ENCODE measurements at regions not wholly inside any gene's neighbourhood (a gene's known extent, or its start where the extent isn't known, plus 50 kb on each side); places are given as distances from the start of the nearest gene placed in this dataset.

DNA sequence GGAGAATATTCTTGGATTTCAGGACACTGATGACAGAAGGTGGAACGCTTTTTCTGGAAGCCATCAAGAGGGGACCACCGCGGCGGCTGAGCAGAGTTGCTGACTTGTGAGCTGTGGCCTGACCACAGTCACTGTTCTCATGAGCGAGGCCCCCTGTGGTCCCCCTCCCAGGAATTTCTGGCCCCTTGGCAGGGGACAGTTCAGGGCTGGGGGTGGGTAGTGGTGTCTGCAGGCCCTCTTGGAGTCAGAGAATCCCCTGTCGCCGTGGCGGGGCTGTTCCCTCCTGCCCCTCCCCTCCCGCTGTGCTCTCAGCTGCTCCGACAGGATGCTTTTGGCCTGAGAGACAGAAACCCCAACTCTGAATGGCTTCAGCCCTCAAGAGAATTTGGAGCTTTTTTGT lies 292.0 kb downstream of the SEC14L1 start:
- H3K4me1 ChIP-seq (ENCODE audit: control insufficient read depth, insufficient read depth, low read length): peaks cover 89% of the 10 kb centered on the region
- H3K4me3 ChIP-seq (ENCODE audit: low read length in 2 of 2): peak overlapping the region in 1 of 2 donors; percentile 47
- H3K9ac ChIP-seq (ENCODE audit: low read length in 2 of 2): no peak overlapping the region
- no peaks in the 10 kb centered on the region for H3K27me3 ChIP-seq (ENCODE audit: control insufficient read depth in 1 of 2, insufficient read depth in 2 of 2, low read length in 2 of 2)
- peaks cover 0 to 3% of the 10 kb centered on the region in 2 donors for H3K36me3 ChIP-seq (ENCODE audit: control insufficient read depth in 2 of 2, insufficient read depth in 2 of 2, low read length in 2 of 2)
- H3K9me3 ChIP-seq (ENCODE audit: control insufficient read depth in 2 of 2, low read length in 2 of 2): no peaks in the 10 kb centered on the region
- H3K27ac ChIP-seq (ENCODE audit: low read length): peak overlapping the region; percentile 49

DNA sequence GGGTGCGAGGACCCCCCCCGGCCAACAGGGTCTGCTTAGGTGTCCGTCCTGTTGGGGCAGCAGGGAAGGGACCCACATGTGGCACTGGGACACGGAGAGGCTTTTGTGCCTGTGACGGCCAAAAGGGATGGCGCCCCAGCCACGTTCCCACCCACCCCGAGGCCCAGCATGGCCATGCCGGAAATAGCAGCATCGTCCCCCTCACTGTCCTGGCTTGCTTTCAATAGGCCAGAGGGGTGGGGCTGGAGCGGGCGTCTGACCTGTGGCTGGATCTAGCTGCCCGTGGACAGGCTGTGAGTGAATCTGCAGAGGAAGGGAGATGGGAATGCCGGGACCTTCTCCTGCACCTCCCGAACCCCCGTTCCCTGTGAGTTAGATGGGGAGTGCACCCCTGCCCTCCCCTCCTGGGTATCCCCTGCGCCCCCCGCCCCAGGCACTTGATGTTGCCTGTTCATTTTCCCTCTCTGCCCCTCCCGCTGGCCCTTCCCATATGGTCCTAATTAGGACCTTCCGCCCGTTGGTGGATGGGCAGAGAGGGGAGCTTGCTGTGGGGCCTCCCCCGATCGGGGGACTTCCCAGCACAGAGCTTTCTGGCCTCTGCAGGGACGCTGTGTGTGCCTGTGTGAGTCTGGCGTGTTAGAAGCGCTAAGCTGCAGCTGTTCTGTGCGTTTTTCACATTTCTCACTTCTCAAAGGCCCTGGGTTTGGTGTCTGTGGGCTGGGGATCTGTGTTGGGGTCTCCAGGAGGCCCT lies 292.8 kb downstream of the SEC14L1 start:
- H3K9me3 ChIP-seq (ENCODE audit: control insufficient read depth in 2 of 2, low read length in 2 of 2): no peaks in the 10 kb centered on the region
- H3K36me3 ChIP-seq (ENCODE audit: control insufficient read depth in 2 of 2, insufficient read depth in 2 of 2, low read length in 2 of 2): peaks cover 0 to 3% of the 10 kb centered on the region in 2 donors
- peak overlapping the region; percentile 4 to 47 for H3K4me3 ChIP-seq (ENCODE audit: low read length in 2 of 2)
- peaks cover 89% of the 10 kb centered on the region for H3K4me1 ChIP-seq (ENCODE audit: control insufficient read depth, insufficient read depth, low read length)
- no peaks in the 10 kb centered on the region for H3K27me3 ChIP-seq (ENCODE audit: control insufficient read depth in 1 of 2, insufficient read depth in 2 of 2, low read length in 2 of 2)
- no peak overlapping the region for H3K9ac ChIP-seq (ENCODE audit: low read length in 2 of 2)
- peak overlapping the region; percentile 49 for H3K27ac ChIP-seq (ENCODE audit: low read length)

DNA sequence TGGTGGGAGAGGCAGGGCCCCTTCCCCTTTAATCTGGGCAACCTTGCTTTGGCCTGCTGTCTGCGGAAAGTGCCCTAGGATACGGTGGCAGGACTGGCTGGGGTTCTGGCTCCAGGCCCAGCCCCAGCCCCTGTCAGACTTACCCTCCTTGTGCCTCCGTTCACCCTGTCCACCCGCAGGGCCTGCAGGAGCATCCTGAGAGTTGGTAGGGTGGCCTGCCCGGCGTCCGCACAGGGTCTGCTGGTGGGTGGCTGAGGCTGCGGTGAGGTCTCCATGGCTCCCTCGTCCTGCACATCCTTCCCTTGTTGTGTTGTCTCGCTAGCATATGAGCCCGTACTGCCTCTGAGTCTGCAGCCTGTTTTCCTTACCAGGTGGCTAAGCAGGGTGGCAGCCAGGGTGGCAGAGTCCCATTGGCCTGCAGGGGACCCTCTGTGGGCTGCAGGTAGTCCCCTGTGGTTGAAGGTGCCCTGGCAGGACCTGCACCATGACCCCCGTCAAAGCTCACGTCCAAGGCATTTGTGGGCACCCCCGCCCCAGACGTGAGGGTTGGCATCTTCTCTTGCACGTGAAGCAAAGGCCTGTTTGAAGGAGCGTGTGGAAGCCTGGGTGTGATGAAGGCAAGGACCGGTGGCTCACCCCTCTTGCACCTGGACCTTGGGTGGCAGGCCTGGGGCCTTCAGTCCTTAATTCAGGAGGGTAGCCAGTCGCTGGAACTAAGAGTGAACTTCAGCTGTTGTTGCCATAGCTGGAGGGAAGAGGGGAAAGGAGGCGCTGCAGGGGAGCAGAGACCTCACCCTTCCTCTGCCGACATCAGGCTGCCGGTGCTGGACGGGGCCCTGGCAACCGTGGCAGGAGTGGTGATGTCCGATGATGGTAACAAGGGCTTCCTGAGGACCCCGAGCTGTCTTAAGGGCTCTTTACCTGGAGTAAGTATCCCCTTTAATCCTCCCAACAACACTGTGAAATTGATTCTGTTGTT lies 293.7 kb downstream of the SEC14L1 start:
- Histone ChIP-seq H3K9me3 (ENCODE audit: control insufficient read depth in 2 of 2, low read length in 2 of 2) (no peaks in the 10 kb centered on the region), H3K9ac (ENCODE audit: low read length in 2 of 2) (no peak overlapping the region), H3K4me3 (ENCODE audit: low read length in 2 of 2) (peak overlapping the region in 1 of 2 donors; percentile 47), H3K27ac (ENCODE audit: low read length) (peak overlapping the region; percentile 49), H3K4me1 (ENCODE audit: control insufficient read depth, insufficient read depth, low read length) (peaks cover 89% of the 10 kb centered on the region), H3K36me3 (ENCODE audit: control insufficient read depth in 2 of 2, insufficient read depth in 2 of 2, low read length in 2 of 2) (peaks cover 0 to 3% of the 10 kb centered on the region in 2 donors), H3K27me3 (ENCODE audit: control insufficient read depth in 1 of 2, insufficient read depth in 2 of 2, low read length in 2 of 2) (no peaks in the 10 kb centered on the region)

GRCh38 chr17:77435272-77436057 lies 294.7 kb downstream of the SEC14L1 start:
- peaks cover 85% of the 10 kb centered on the region for H3K4me1 ChIP-seq (ENCODE audit: control insufficient read depth, insufficient read depth, low read length)
- no peaks in the 10 kb centered on the region for H3K9me3 ChIP-seq (ENCODE audit: control insufficient read depth in 2 of 2, low read length in 2 of 2)
- peaks cover 0 to 3% of the 10 kb centered on the region in 2 donors for H3K36me3 ChIP-seq (ENCODE audit: control insufficient read depth in 2 of 2, insufficient read depth in 2 of 2, low read length in 2 of 2)
- peak overlapping the region; percentile 49 for H3K27ac ChIP-seq (ENCODE audit: low read length)
- no peaks in the 10 kb centered on the region for H3K27me3 ChIP-seq (ENCODE audit: control insufficient read depth in 1 of 2, insufficient read depth in 2 of 2, low read length in 2 of 2)
- H3K4me3 ChIP-seq (ENCODE audit: low read length in 2 of 2): peak overlapping the region in 1 of 2 donors; percentile 44
- peak overlapping the region in 1 of 2 donors; percentile 25 for H3K9ac ChIP-seq (ENCODE audit: low read length in 2 of 2)

- peak overlapping the region in 1 of 2 donors; percentile 44 for H3K4me3 ChIP-seq (ENCODE audit: low read length in 2 of 2)
- peaks cover 85% of the 10 kb centered on the region for H3K4me1 ChIP-seq (ENCODE audit: control insufficient read depth, insufficient read depth, low read length)
- peaks cover 0 to 3% of the 10 kb centered on the region in 2 donors for H3K36me3 ChIP-seq (ENCODE audit: control insufficient read depth in 2 of 2, insufficient read depth in 2 of 2, low read length in 2 of 2)
- H3K9ac ChIP-seq (ENCODE audit: low read length in 2 of 2): peak overlapping the region in 1 of 2 donors; percentile 25
- H3K9me3 ChIP-seq (ENCODE audit: control insufficient read depth in 2 of 2, low read length in 2 of 2): no peaks in the 10 kb centered on the region
- peak overlapping the region; percentile 62 for H3K27ac ChIP-seq (ENCODE audit: low read length)
- H3K27me3 ChIP-seq (ENCODE audit: control insufficient read depth in 1 of 2, insufficient read depth in 2 of 2, low read length in 2 of 2): no peaks in the 10 kb centered on the region
Measured at GRCh38 chr17:77436058-77436442, 295.3 kb downstream of the SEC14L1 start.

- no peaks in the 10 kb centered on the region for H3K9me3 ChIP-seq (ENCODE audit: control insufficient read depth in 2 of 2, low read length in 2 of 2)
- peak overlapping the region in 1 of 2 donors; percentile 22 for H3K4me3 ChIP-seq (ENCODE audit: low read length in 2 of 2)
- H3K27me3 ChIP-seq (ENCODE audit: control insufficient read depth in 1 of 2, insufficient read depth in 2 of 2, low read length in 2 of 2): no peaks in the 10 kb centered on the region
- H3K36me3 ChIP-seq (ENCODE audit: control insufficient read depth in 2 of 2, insufficient read depth in 2 of 2, low read length in 2 of 2): peaks cover 0 to 3% of the 10 kb centered on the region in 2 donors
- peak overlapping the region in 1 of 2 donors; percentile 36 for H3K9ac ChIP-seq (ENCODE audit: low read length in 2 of 2)
- H3K27ac ChIP-seq (ENCODE audit: low read length): peak overlapping the region; percentile 62
- peaks cover 87% of the 10 kb centered on the region for H3K4me1 ChIP-seq (ENCODE audit: control insufficient read depth, insufficient read depth, low read length)
Measured at GRCh38 chr17:77436481-77436880, 295.7 kb downstream of the SEC14L1 start.

DNA sequence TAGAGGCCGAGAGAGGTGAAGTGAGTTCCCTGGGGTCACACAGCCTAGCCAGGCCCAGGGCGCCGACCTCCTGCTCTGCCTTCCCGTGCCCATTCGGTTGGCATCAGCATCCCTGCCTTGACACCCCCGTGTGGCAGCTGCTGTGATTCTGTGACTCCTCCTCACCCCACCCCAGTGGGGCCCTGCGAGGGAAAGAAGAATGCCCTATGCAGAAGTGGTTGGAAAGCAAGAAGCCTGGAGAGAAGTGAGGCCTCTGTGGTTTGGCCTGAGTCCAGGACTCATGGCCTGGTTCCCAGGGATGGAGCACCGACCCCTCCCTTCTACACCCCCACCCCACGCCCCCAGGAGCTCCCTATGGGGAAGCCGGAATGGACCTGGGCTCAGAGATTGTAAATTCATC lies 296.2 kb downstream of the SEC14L1 start:
- H3K27me3 ChIP-seq (ENCODE audit: control insufficient read depth in 1 of 2, insufficient read depth in 2 of 2, low read length in 2 of 2): no peaks in the 10 kb centered on the region
- H3K36me3 ChIP-seq (ENCODE audit: control insufficient read depth in 2 of 2, insufficient read depth in 2 of 2, low read length in 2 of 2): peaks cover 0 to 3% of the 10 kb centered on the region in 2 donors
- H3K4me1 ChIP-seq (ENCODE audit: control insufficient read depth, insufficient read depth, low read length): peaks cover 90% of the 10 kb centered on the region
- peak overlapping the region in 1 of 2 donors; percentile 40 for H3K4me3 ChIP-seq (ENCODE audit: low read length in 2 of 2)
- peak overlapping the region; percentile 62 for H3K27ac ChIP-seq (ENCODE audit: low read length)
- H3K9me3 ChIP-seq (ENCODE audit: control insufficient read depth in 2 of 2, low read length in 2 of 2): no peaks in the 10 kb centered on the region
- H3K9ac ChIP-seq (ENCODE audit: low read length in 2 of 2): peak overlapping the region in 1 of 2 donors; percentile 36

- Histone ChIP-seq H3K27ac (ENCODE audit: low read length) (peak overlapping the region; percentile 62), H3K4me3 (ENCODE audit: low read length in 2 of 2) (no peak overlapping the region), H3K9ac (ENCODE audit: low read length in 2 of 2) (no peak overlapping the region), H3K4me1 (ENCODE audit: control insufficient read depth, insufficient read depth, low read length) (peaks cover 86% of the 10 kb centered on the region), H3K36me3 (ENCODE audit: control insufficient read depth in 2 of 2, insufficient read depth in 2 of 2, low read length in 2 of 2) (peaks cover 0 to 3% of the 10 kb centered on the region in 2 donors), H3K27me3 (ENCODE audit: control insufficient read depth in 1 of 2, insufficient read depth in 2 of 2, low read length in 2 of 2) (no peaks in the 10 kb centered on the region), H3K9me3 (ENCODE audit: control insufficient read depth in 2 of 2, low read length in 2 of 2) (no peaks in the 10 kb centered on the region)
Measured at GRCh38 chr17:77437747-77438146, 297.0 kb downstream of the SEC14L1 start.

GRCh38 chr17:77438241-77439188 lies 297.7 kb downstream of the SEC14L1 start:
- no peaks in the 10 kb centered on the region for H3K27me3 ChIP-seq (ENCODE audit: control insufficient read depth in 1 of 2, insufficient read depth in 2 of 2, low read length in 2 of 2)
- H3K9ac ChIP-seq (ENCODE audit: low read length in 2 of 2): no peak overlapping the region
- peaks cover 82% of the 10 kb centered on the region for H3K4me1 ChIP-seq (ENCODE audit: control insufficient read depth, insufficient read depth, low read length)
- H3K9me3 ChIP-seq (ENCODE audit: control insufficient read depth in 2 of 2, low read length in 2 of 2): no peaks in the 10 kb centered on the region
- no peak overlapping the region for H3K4me3 ChIP-seq (ENCODE audit: low read length in 2 of 2)
- H3K27ac ChIP-seq (ENCODE audit: low read length): peak overlapping the region; percentile 62
- peaks cover 0 to 3% of the 10 kb centered on the region in 2 donors for H3K36me3 ChIP-seq (ENCODE audit: control insufficient read depth in 2 of 2, insufficient read depth in 2 of 2, low read length in 2 of 2)
